ENCODE measurements at regions not wholly inside any gene's neighbourhood (a gene's known extent, or its start where the extent isn't known, plus 50 kb on each side); places are given as distances from the start of the nearest gene placed in this dataset.

DNA sequence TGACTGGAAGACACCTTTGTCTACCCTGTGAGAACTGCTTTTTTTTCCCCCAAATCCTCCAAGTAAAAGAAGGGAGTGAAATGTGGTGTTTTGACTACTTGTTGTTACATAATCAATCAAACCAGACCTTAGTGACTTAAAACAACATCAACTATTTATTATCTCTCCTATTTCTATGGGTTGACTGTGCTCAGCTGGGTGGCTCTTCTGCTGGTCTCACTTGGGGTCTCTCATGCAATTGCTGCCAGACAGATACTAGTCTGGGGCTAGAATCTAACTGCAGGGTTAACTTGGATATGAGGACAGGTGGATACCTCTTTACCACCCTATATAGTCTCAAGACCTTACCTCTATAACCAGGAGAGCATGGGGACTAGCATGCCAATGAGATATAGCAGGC, 141.3 kb downstream of the SALL1 start:
- TF ChIP-seq, protein P1, sequence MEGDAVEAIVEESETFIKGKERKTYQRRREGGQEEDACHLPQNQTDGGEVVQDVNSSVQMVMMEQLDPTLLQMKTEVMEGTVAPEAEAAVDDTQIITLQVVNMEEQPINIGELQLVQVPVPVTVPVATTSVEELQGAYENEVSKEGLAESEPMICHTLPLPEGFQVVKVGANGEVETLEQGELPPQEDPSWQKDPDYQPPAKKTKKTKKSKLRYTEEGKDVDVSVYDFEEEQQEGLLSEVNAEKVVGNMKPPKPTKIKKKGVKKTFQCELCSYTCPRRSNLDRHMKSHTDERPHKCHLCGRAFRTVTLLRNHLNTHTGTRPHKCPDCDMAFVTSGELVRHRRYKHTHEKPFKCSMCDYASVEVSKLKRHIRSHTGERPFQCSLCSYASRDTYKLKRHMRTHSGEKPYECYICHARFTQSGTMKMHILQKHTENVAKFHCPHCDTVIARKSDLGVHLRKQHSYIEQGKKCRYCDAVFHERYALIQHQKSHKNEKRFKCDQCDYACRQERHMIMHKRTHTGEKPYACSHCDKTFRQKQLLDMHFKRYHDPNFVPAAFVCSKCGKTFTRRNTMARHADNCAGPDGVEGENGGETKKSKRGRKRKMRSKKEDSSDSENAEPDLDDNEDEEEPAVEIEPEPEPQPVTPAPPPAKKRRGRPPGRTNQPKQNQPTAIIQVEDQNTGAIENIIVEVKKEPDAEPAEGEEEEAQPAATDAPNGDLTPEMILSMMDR (IDR thresholded peaks at IDR 0.05; ENCODE audit: insufficient read depth, low read depth, low read length, missing control alignments): no peak
- H3K4me3 ChIP-seq (ENCODE audit: low read depth, low read length): no peak overlapping the region
- no peak for DNase-seq (ENCODE audit: low read depth)

DNA sequence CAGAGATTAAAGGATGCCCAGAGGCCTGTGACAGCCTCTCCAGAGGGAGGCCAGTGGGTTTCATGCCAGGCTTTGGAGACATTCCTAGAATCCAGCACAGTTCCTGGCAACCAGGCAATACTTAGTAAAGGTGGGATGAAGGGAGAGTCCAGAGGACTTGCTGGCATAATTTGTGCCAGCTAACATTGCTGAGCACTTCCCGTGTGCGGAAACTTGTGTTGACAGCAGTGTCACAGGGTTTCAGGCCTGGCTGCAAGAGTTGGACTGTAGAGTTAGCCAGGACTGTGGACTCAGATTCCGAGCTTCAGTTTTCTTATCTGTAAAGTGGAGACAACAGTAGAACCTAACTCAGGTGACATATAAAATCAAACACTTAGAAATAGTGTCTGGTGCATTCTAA, 141.7 kb downstream of the SALL1 start:
- H3K4me3 ChIP-seq (ENCODE audit: low read depth, low read length): no peak overlapping the region
- TF ChIP-seq, protein P1 (IDR thresholded peaks at IDR 0.05; ENCODE audit: insufficient read depth, low read depth, low read length, missing control alignments): no peak
- no peak for DNase-seq (ENCODE audit: low read depth)

DNA sequence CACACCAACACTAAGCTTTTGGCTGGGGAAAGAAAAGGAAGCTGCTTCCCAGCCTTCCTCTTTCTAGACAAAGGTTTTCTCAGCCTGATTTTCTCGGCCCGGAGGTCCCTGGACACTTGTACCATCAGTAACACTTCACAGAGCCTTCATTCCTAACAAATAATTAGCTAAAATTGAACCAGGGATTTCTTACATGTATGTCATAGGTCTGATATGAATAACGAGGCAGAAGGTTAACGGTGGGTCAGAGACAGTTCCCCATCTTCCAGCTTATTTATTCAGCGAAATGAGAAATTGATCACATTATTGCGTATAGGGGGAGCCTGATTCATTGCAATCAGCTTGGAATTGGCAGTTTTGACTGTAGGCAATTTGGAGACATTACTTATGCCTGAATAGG, 142.5 kb downstream of the SALL1 start:
- H3K4me3 ChIP-seq (ENCODE audit: low read depth, low read length): no peak overlapping the region
- DNase-seq (ENCODE audit: low read depth): no peak
- TF ChIP-seq, protein P1 (IDR thresholded peaks at IDR 0.05; ENCODE audit: insufficient read depth, low read depth, low read length, missing control alignments): no peak

DNA sequence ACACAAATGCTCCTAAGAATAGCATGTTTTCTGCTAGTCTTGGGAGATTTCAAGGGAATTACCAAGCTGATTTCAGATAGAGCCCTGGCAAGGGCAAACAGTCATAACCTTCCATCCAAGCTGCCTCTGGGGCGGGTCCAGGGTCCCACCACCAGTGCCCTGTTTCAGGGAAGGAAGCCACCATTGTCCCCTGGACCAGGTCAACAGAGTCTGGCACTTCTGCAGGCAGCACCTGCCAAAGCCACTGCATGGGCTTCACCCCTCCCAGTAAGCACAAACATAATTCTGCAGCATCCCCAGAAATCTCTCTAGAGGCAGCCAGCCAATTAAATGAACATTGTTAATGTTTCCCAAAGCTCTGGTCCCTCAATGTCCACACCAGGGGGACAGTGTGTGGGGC, 143.0 kb downstream of the SALL1 start:
- TF ChIP-seq, protein P1 (IDR thresholded peaks at IDR 0.05; ENCODE audit: insufficient read depth, low read depth, low read length, missing control alignments): no peak
- no peak for DNase-seq (ENCODE audit: low read depth)
- no peak overlapping the region for H3K4me3 ChIP-seq (ENCODE audit: low read depth, low read length)

DNA sequence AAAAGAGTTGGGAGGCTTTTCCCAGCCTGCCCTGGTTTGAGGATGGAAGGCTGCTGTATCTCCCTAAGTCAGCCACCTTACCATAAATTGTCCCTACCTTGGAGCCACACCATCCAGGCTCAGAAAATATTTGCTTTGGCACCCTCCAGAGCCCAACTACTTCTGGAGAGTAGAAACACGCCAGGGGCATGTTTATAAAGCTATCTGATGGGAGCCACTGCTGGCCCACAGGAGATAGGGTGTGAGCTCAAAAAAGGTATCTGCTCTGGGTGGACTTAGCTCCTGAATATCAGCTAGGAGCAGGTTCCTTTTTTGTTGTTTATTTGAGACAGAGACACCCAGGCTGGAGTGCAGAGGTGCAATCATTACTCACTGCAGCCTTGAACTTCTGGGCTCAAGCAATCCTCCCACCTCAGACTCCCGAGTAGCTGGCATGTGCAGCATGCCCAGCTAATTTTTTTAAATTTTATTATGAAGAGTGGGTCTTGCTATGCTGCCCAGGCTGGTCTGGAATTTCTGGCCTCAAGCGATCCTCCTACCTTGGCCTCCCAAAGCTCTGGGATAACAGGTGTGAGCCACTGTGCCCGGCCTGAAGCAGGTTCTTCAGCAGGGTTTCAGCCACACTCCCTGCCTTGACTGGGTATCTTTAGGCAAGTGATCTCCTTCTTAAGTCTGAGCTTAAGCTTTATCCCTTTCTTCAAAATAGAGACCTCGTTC, 147.1 kb downstream of the SALL1 start:
- H3K4me3 ChIP-seq (ENCODE audit: low read depth, low read length): no peak overlapping the region
- TF ChIP-seq, protein P1 (IDR thresholded peaks at IDR 0.05; ENCODE audit: insufficient read depth, low read depth, low read length, missing control alignments): no peak

DNA sequence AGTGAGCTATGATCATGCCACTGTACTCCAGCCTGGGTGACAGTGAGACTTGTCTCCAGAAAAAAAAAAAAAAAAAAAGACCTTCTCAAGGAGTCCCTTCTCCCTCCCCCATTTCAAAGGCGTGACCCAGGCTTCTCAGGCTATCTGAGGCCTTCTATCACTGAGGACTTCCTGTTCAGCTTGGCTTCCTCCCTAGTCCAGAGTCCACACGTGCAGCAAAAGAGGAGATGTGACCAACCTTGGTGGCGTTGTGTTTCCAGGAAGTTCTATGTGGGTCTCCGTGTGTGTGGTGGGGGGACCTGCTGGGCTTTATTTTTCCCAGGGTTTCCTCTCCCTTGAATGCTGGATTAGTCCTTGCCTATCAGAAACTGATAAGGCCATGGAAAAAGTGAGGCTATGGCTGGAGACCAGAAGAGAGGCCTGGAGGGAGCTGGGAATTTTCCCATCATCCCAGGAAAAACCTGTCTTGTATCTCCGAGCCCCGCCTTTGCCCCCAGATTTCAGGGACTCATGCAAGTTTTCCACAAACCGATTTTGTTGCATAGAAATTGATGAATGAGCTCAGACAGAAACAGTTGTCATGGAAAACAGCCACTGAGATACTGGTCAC, 148.1 kb downstream of the SALL1 start:
- no peak overlapping the region for H3K4me3 ChIP-seq (ENCODE audit: low read depth, low read length)
- DNase-seq (ENCODE audit: low read depth): no peak

More for the DNA sequence above, 147.1 kb downstream of the SALL1 start:
- DNase-seq (ENCODE audit: low read depth): no peak

More for the DNA sequence above, 148.1 kb downstream of the SALL1 start:
- TF ChIP-seq, protein P1 (IDR thresholded peaks at IDR 0.05; ENCODE audit: insufficient read depth, low read depth, low read length, missing control alignments): no peak
